Bronchial epithelial cell (primary cell): ENCODE measurements at regions not wholly inside any gene's neighbourhood (a gene's known extent, or its start where the extent isn't known, plus 50 kb on each side); places are given as distances from the start of the nearest gene placed in this dataset.
"Not testable (repeated sequence)": the region's sequence is repeated elsewhere in the genome, so short reads cannot be mapped to it uniquely, and the experiment has no call there.

Experiments used
- DNase-seq: peaks from one replicate; pipeline ENCODE4 v3.0.0-alpha.2; 2010; ENCODE audit warnings: low read depth
- FAIRE-seq: peaks from 2 replicates; lab custom pipeline; 2011; peaks lifted over from hg19 to GRCh38; lab: Jason Lieb, UNC
- H3K27me3 ChIP-seq: 2 replicates; pipeline ENCODE4 v1.5.1; 2011; ENCODE audit warnings: low read length; ENCODE audit not compliant: control insufficient read depth, insufficient read depth
- H3K36me3 ChIP-seq: 2 replicates; pipeline ENCODE4 v1.5.1; 2011; ENCODE audit warnings: low read length; ENCODE audit not compliant: control insufficient read depth, insufficient read depth
- H3K4me3 ChIP-seq: 2 replicates; pipeline ENCODE4 v1.5.1; 2011; ENCODE audit warnings: mild to moderate bottlenecking, low read depth, low read length, control low read depth
- TF ChIP-seq, protein P1 (sequence below): IDR thresholded peaks from 2 replicates; pipeline ENCODE4 v1.5.1; 2011; ENCODE audit warnings: mild to moderate bottlenecking, moderate library complexity, low read length, control low read depth, inconsistent platforms; ENCODE audit not compliant: insufficient read depth, severe bottlenecking

GRCh38 chr1:105437847-105438246 lies 1618.6 kb upstream of the PRMT6 start:
- Histone ChIP-seq H3K36me3 (no peaks in the 10 kb centered on the region), H3K4me3 (no peak overlapping the region), H3K27me3 (no peaks in the 10 kb centered on the region)
- TF ChIP-seq, protein P1, sequence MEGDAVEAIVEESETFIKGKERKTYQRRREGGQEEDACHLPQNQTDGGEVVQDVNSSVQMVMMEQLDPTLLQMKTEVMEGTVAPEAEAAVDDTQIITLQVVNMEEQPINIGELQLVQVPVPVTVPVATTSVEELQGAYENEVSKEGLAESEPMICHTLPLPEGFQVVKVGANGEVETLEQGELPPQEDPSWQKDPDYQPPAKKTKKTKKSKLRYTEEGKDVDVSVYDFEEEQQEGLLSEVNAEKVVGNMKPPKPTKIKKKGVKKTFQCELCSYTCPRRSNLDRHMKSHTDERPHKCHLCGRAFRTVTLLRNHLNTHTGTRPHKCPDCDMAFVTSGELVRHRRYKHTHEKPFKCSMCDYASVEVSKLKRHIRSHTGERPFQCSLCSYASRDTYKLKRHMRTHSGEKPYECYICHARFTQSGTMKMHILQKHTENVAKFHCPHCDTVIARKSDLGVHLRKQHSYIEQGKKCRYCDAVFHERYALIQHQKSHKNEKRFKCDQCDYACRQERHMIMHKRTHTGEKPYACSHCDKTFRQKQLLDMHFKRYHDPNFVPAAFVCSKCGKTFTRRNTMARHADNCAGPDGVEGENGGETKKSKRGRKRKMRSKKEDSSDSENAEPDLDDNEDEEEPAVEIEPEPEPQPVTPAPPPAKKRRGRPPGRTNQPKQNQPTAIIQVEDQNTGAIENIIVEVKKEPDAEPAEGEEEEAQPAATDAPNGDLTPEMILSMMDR, result no peak
- DNase-seq (no peak), FAIRE-seq (no peak)

- TF ChIP-seq, protein P1, result no peak
- FAIRE-seq (no peak), DNase-seq (no peak)
- no peaks in the 10 kb centered on the region for H3K36me3 ChIP-seq
- no peaks in the 10 kb centered on the region for H3K27me3 ChIP-seq
- H3K4me3 ChIP-seq, result no peak overlapping the region
These were observed 1613.6 kb upstream of the PRMT6 start for GRCh38 chr1:105442901-105443300.

- H3K4me3 ChIP-seq, result no peak overlapping the region
- DNase-seq (no peak), FAIRE-seq (no peak)
- TF ChIP-seq, protein P1, result no peak
- no peaks in the 10 kb centered on the region for H3K36me3 ChIP-seq
- H3K27me3 ChIP-seq, result no peaks in the 10 kb centered on the region
These were observed 1596.7 kb upstream of the PRMT6 start for GRCh38 chr1:105459759-105460158.

DNA sequence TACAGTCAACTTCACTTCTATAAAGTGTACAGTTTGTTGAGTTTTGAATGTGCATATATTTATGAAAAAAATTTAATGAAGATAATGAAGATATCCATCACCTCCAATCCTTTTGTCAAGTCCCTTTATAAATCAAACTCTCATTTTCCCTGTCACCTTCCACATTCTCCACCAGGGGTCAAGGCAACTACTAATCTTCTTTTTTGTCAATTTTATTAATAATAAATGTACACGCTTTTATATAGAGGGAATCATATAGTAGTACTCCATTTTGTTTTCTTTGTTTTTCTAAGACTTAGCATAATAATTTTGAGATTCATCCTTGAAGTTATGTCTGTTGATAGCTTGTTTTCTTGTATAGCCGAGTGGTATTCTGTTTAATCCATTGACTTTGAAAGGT lies 1594.2 kb upstream of the PRMT6 start:
- no peak for FAIRE-seq

GRCh38 chr1:105467549-105467948 lies 1588.9 kb upstream of the PRMT6 start:
- Histone ChIP-seq H3K27me3 (no peaks in the 10 kb centered on the region), H3K36me3 (no peaks in the 10 kb centered on the region), H3K4me3 (no peak overlapping the region)
- no peak for DNase-seq
- TF ChIP-seq, protein P1, result no peak
- no peak for FAIRE-seq

More for the DNA sequence above, 1594.2 kb upstream of the PRMT6 start:
- DNase-seq, result no peak
- TF ChIP-seq, protein P1, result no peak
- no peak overlapping the region for H3K4me3 ChIP-seq
- no peaks in the 10 kb centered on the region for H3K36me3 ChIP-seq
- no peaks in the 10 kb centered on the region for H3K27me3 ChIP-seq

- not testable (repeated sequence) for H3K4me3 ChIP-seq, H3K27me3 ChIP-seq, H3K36me3 ChIP-seq, FAIRE-seq, DNase-seq
These were observed 1585.9 kb upstream of the PRMT6 start for GRCh38 chr1:105470541-105470940.
